ENCODE measurements at regions not wholly inside any gene's neighbourhood (a gene's known extent, or its start where the extent isn't known, plus 50 kb on each side); places are given as distances from the start of the nearest gene placed in this dataset.
"Not testable (repeated sequence)": the region's sequence is repeated elsewhere in the genome, so short reads cannot be mapped to it uniquely, and the experiment has no call there.

DNA sequence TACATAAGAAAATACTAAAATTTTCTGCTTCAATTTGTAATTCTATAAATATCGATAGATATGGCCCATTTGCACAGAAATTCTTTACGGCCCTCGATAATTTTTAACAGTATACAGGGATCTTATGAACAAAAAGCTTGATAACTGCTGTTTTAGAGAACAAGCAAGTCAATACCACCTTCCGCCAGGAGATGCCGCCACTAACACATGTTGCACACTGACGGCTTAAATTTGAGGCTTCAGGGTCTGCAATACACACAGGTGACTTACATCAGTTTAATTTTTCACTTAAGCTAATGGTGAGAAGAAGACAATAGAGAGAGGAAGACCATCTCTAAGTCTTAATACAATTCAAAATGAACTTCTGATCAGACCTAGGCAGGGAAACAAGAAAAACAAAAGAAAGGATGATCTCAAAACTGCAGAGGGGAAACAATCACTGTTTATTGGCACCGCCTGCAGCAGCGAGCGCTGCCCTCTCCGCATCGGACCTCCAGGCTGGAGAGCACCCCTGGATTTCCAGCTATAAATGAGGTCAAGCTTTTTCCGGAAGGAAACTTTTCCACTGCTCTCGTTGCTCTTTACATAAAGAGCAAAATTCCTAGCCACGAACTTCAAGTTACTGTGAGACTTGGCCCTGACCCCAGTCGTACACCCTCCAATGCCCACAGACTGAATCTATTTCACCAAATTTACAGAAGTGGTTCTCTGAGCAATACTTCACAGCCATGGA lies 53.9 kb downstream of the OTOR start:
- peak; percentile 56 for DNase-seq

DNA sequence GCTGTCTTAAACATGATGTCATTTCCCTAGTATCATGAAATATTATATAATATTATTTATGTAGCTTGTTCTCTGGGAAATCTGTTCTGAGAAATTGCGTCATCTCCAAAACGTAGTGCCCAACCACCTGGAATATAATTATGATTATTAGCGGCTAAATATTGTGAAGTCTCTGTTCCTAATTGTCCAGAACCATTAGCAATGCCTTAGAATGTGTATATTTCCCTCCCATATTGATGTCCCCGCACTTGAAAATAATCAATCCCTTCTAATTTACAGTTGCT lies 54.4 kb downstream of the OTOR start:
- DNase-seq, result no peak

DNA sequence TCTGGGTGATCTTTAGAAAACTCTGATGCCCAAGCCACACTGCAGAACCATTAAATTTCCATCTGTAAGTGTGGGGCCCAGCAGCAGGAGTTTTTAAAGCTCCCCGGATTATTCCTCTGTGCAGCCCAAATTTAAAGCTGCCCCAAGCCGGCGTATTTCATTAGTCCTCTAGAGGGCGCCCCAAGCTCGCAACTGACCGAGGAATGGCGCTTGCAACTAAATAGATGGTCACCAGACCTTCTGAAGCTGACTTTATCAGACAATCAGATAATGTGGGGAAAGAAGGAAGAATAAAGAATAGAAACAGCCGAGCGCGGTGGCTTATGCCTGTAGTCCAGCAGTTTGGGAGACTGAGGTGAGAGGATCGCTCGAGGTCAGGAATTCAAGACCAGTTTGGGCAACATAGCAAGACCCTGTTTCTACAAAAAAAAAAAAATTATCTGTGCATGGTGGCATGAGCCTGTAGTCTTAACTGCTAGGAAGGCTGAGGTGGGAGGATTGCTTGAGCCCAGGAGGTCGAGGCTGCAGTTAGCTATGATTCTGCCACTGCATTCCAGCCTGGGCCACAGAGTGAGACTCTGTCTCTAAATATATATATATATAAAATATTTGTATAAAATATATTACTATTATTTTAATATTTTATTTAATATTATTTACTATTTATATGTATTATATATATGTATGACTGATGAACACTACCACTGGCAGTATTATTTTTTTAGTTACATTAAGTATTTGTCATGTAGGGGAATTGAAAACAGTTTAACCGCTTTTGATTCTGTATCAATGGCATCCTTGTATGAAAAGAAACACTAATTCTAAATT lies 56.0 kb downstream of the OTOR start:
- peak; percentile 20 for DNase-seq

DNA sequence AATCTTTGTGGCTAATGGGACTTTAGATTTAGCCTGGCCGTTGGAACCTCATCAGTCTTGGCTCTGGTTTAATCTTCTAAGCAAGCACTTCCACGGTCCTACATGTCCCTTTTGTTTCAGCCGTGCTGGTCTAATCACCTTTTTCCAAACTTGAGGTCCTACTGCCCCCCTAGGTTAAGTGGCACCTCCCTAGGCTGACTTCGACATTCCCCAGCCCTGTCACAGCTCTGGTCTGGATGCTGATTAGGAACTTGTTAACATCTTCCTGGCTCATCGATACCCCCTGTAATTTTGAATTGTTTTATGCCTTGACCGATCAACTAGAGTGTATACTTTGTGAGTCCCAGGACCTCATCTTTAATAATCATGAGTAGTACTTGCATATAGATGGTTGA lies 56.6 kb downstream of the OTOR start:
- DNase-seq, result no peak

DNA sequence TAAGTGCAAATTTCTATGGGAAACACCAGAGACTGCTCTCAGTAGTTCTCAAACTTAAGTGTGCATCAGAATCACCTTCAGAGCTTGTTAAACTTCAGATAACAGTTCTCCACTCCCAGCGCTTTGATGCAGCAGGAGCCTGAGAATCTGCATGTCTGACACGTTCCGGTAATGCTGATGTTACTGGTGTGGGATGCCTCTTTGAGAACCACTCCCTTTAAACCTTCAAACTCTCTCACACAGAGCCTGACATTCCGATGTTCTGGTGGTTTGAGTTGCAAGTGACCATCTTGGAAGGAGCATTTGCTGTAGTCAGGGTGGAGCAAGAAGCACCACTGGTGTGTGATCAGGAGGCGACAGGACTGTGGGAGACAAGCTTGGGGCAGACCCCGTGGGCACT lies 57.9 kb downstream of the OTOR start:
- DNase-seq, result no peak

DNA sequence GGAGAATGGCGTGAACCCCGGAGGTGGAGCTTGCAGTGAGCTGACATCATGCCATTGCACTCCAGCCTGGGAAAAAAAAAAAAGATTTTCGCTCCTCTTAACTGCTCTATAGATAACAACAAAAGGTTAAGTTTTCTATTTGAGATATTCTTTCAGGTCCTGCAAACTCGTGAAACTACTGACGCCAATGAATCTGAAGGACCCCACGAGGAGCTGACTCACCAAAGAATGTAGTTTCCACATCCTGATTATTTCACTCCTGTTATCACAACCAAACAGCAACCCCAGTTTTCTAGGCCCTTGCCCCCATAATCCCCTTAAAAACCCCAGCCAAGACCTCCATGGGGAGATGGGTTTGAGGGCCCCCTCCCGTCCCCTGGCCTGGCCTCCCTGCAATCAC lies 58.7 kb downstream of the OTOR start:
- no peak for DNase-seq

DNA sequence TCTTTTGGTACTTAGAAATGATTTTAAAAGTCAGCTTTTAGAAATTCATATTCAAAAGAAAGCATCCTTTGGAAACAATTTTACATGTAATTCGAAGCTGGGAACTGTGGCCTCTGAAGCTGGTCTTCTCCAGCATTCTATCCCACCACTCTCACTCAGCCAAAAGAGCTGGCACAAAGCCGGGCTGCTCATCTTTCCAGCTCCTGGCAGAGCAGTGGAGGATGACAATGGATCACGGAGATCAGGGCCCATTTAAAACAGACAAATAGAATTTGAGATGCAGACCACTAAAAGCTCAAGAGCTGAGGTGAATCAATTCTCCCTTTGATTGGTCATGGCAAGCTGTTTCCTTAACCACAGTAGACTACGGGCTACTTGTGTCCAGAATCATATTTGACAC lies 60.6 kb downstream of the OTOR start:
- no peak for DNase-seq

DNA sequence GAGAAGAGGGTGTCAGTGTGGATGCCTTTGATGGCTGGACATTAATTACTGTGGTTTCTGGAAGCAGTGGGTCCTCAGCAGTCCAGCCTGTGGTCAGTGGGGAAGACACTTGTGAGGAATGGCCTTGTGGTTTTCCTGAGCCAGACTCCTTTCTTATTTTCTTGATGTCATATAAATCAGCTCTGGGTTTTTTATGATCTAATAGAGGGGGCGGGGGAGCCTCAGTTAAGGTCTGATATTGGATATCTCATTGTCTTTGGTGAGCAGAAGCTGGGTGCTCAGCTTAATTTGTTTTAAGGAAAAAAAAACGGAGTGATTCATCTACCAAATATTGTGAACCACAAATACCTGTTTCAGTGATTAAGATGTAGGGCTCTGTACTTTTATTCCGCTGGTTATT lies 62.1 kb downstream of the OTOR start:
- DNase-seq, result no peak

DNA sequence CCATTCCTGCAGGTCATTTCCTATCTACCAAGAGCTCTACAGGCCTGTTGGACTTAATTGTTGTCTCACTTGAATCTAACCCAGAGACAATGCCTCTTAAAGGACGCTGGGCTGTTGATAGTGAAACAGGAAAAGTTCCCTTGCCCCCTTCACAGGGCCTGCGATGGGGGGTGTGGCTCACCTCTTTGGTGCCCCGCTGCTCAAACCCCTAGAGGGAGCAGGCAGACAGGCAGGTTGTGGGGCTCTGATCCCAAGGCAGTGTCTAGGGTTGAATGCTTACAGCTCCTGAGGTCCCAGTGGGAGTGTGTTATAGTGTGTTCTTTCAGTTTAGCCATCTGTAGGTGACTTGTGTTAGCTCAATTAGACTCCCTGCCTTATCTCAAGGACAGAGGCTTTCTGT lies 68.0 kb downstream of the OTOR start:
- no peak for DNase-seq

DNA sequence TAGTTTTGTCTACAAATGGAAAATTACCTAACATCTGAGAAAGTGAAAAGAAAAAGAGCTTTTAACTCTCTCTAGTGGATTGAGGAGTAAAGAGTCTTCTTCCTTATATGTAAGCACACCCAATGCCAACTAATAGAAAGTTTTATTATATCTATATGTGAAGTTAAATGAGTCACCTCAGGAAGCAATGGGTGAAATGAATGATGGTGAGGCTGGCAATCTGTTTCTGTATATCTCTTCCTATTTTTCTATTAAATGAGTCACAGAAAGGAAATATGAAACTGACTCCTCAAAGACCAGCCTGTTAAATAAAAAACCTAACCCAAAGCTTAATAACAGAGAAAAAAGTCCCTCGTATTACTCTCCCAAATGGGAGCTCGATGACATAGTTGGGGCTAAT lies 71.3 kb downstream of the OTOR start:
- no peak for DNase-seq

DNA sequence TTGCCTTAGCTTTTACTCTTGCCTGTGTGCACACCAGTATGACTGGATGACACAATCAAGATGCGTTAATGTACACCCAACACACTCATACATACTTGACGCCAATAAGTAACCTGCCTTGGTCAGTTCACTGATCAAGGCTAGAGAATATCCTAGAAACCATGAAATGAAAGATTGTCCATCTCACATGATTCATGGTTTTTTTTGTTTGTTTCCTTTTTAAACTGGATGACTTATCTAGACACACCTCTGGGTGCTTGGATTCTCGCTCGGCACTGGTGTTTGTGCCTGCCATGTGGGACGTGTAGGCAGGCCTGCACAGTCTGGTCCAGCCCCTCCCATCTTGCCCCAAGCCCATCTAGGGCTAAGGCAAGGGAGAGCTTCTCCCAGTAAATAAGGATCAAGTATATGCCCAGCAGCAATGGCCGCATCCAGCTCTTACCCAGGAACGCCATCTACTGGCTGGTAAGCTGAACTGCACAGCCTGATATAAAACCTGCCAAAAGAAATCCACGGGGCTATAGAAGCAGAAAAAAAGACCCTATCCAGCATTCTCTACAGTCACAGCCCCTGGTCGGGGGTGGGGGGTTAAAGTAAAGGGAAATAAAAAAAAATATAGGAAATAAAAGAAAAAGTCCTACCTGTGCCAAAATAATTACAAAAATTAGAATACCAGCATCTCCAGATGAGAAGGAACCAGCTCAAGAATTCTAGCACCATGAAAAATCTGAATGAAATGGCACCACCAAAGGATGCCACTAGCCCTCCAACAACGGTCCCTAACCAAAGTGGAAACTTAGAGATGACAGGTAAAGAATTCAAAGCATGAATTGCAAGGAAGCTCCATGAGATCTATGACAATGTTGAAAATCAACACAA lies 73.3 kb downstream of the OTOR start:
- peak; percentile 18 for DNase-seq

DNA sequence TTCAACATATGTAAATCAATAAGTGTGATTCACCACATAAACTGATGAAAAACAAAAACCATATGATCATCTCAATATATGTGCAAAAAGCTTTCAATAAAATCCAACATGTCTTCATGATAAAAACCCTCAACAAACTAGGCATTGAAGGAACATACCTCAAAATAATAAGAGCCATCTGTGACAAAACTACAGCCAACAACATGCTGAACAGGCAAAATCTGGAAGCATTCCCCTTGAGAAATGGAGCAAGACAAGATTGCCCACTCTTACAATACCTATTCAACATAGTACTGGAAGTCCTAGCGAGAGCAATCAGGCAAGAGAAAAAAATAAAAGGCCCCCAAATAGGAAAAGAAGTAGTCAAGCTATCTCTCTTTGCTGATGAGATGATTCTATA lies 76.5 kb downstream of the OTOR start:
- no peak for DNase-seq

DNA sequence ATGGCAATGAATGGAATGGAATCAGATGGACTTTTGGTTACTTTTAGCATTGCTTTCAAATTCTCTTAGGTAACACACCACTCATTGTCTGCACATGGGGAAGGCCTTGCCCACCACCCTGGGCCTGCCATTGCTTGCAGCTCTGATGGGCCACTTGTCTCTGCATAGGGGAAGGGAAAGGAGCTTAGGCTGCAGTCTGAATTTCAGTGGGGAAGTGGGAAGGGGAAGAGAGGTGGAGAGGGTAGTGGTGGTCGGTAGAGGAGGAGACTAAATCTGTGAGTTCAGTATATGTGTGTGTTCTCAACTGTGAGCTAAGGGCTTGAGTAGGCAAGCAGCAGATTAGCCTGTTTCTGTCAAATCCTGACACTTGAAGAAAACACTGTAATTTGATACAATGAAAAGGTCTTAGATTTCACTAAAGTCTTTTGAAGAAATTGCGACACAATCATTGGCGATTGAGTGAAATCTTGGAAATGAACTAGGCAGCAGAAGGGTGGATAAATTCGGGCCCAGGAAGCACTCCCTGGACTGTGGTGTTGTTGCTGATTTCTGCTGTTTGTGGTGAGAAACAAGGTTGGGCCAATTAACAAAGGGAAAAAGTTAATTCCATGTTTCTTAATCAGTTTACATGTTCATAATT lies 80.6 kb downstream of the OTOR start:
- DNase-seq, result no peak

DNA sequence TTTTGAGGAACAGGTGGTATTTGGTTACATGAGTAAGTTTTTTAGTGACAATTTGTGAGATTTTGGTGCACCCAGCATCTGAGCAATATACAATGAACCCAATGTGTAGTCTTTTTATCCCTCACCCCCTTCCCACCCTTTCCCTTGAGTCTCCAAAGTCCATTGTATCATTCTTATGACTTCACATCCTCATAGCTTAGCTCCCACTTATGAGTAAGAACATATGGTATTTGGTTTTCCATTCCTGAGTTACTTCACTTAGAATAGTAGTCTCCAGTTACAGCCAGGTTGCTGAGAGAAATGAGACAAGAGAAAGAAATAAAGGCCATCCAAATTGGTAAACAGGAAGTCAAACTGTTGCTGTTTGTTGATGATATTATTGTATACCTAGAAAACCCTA lies 87.5 kb downstream of the OTOR start:
- not testable (repeated sequence) for DNase-seq

DNA sequence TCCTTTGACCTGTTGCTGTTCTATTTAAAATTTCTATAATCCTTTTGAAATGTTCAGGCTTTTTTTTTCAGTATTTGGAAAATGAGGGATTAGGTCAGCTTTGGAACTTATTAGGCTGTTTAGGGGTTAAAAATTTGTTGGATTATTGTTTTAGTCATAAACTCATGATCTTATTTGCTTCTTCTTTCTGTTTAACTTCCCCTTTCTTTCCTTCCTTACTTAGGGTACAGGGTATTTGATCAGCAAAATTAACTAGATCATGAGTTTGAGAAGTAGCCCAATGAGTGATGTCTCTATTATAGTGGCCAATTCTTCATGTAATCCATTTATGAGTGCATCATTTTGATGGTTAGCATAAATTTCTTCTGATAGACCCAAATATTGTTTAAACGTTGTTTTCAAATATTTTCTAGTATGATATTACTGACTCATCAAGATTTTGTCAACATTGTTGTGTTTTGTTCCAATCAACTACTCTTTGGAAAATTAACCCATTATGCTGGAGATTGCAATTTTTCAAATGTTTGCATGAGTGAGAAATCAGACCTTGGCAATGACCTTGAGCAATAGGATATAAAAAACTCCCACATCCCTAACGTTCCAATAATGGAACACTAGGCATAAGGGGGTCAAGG lies 94.4 kb downstream of the OTOR start:
- DNase-seq, result no peak

DNA sequence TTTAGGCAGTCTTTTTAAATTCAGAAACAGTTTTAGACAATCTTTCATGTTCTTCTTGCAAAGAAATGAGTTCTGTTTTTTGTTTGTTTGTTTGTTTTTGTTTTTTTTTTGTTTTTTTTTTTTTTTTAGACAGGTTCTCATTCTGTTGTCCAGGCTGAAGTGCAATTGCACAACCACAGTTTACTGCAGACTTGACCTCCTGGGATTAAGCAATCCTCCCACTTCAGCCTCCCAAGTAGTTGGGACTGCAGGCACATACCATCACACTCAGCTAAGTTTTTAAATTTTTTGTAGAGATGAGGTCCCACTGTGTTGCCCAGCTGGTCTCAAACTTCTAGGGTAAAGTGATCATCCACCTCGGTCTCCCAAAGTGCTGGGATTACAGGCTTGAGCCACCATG lies 96.2 kb downstream of the OTOR start:
- DNase-seq, result no peak

DNA sequence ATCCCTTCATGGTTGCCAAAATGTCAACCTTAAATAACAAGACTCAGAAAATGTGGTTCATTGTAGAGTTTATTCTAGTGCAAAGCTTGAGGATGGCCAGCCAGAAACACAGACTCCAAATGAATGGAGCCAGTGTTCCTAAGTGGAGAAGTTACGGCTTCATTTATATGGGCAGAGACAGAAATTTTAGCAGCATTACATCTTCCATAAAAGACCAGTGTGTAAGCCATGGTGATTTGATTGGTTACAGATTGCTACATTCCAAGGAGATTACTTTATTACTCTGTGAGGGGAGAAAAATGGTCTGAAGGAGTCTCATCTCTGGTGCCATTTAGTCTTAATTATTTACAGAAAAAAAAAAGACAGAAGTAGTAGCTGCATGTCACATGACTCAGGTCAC lies 97.8 kb downstream of the OTOR start:
- DNase-seq, result no peak

DNA sequence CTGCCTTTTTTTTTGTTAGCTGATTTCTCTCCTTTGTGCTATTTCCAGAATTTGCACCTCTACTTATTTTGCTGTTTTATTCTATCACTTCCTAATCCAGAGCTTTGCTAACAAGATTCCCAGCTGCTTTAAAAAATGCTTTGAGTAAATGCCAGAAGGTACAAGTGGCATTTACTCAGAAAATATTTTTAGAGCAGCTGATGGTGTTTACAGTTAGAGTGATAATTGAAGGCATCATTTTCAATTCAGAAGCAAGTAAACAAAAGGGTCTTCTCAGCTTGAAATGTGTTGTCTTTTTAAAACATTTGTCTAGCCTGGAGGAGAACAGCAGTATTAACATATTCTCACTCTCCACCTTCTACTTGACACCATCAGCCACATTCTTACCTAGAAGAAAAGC lies 99.9 kb downstream of the OTOR start:
- DNase-seq, result no peak

DNA sequence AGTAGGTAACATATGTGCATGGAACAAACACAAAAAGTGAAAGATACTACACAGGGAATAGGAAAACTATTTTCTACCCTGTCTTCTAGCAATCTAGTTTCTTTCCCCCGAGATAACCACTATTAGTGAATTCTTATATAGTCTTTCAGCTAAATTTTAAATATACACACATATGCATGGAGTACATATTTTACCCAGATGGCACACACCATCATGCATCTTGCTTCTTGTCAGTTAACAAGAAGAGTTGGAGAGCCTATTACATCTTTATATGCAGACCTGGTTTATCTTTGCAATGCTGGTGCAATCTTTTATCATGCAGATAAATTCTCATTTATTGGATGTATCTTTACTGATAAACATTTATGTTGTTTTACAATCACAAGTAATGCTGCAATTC lies 100.4 kb downstream of the OTOR start:
- no peak for DNase-seq

DNA sequence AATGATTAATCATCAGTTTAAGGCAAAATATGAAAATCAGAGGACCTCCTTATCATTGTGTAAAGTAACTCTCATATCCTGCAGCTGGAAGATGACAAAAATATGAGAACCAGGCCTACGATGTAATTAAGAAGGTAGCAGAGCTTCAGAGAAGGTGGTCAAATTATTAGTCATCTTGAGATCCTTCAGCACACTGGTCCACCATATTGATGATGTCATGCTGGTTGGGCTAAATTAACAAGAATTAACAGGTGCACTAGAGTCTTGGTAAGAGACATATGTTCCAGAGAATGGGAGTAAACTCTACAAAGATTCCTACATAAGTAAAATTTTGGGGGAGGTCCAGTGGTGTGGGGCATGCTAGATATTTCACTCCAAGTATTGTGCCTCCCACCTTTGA lies 112.8 kb downstream of the OTOR start:
- DNase-seq, result no peak

DNA sequence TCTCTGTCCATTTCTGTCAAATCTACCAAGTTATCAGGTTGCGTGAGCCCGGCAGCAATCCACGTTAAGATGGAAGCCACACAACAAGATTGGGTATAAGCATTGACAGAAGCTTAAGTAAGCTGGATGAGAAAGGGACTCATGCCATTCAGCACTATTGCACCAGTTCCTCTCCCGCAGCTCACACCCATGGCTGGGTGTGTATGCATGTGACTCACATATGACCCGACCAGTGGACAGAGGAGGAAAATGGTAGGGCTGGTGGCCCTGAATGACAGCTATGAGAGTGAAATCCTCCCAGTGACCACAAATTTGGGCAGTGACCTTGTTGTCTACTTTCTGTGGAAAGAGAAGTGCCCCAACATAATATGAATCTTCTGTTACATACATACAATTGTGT lies 113.5 kb downstream of the OTOR start:
- DNase-seq, result no peak

DNA sequence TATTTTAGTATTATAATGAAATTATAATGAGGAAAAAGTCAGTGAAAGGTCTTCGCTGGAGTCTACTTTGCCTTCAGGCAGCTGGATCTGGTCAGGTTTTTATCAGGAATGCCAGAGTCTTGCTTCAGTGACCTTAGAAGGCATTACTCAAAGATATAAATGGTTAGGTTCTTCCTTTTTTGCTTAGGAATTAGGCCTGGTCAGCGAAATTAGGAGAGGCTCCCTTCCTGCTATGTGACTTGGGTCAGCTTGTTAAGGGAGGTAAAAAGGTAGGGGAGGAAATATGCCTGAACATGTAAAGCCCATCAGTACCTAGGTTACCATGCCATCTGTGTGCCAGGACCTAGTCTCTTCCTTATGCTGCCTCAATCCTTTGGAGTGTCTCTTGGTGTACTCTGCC lies 115.1 kb downstream of the OTOR start:
- DNase-seq, result no peak

DNA sequence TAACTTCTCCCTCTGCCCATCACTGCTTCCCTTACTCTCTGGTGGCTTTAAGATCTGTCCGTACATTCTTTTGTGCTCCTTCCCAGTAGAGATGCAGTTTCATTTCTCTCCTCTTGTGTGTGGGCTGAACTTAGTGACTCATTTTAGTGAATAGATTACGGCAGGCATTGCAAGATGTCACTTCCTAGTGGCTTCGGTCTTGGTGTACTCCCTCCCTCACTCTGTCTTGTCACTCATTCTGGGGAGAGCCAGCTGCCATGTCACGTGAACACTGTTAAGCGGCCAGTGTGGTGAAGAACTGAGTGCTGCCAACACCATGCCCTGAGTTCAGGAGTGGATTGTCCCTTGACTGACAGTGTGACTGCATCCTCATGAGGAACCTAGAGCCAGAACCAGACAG lies 115.9 kb downstream of the OTOR start:
- DNase-seq, result no peak
